ENCODE measurements at regions not wholly inside any gene's neighbourhood (a gene's known extent, or its start where the extent isn't known, plus 50 kb on each side); places are given as distances from the start of the nearest gene placed in this dataset.

- Histone ChIP-seq H3K27me3 (ENCODE audit: control insufficient read depth, insufficient read depth, low read length) (no peaks in the 10 kb centered on the region), H3K36me3 (ENCODE audit: control insufficient read depth, insufficient read depth, low read length) (no peaks in the 10 kb centered on the region), H3K4me3 (ENCODE audit: low read depth, low read length) (no peak overlapping the region), H3K4me1 (ENCODE audit: control insufficient read depth, insufficient read depth, low read length) (no peaks in the 10 kb centered on the region), H3K27ac (ENCODE audit: low read depth, low read length) (no peak overlapping the region), H3K9me3 (ENCODE audit: control insufficient read depth, insufficient read depth, low read length) (no peaks in the 10 kb centered on the region)
- no peak for DNase-seq (ENCODE audit: low read depth in 4 of 6, low spot score in 6 of 6)
- WGBS (ENCODE audit: insufficient coverage): no CpG with 5 or more reads among the region's 1 CpG
Measured at GRCh38 chr3:103601666-103602065, 1166.9 kb downstream of the ZPLD1 start.

- Histone ChIP-seq H3K27ac (ENCODE audit: low read depth, low read length) (no peak overlapping the region), H3K9me3 (ENCODE audit: control insufficient read depth, insufficient read depth, low read length) (no peaks in the 10 kb centered on the region), H3K27me3 (ENCODE audit: control insufficient read depth, insufficient read depth, low read length) (no peaks in the 10 kb centered on the region), H3K4me1 (ENCODE audit: control insufficient read depth, insufficient read depth, low read length) (no peaks in the 10 kb centered on the region), H3K4me3 (ENCODE audit: low read depth, low read length) (no peak overlapping the region), H3K36me3 (ENCODE audit: control insufficient read depth, insufficient read depth, low read length) (no peaks in the 10 kb centered on the region)
- no CpG with 5 or more reads among the region's 2 CpGs for WGBS (ENCODE audit: insufficient coverage)
- no peak for DNase-seq (ENCODE audit: low read depth in 4 of 6, low spot score in 6 of 6)
Measured at GRCh38 chr3:103609472-103609871, 1174.7 kb downstream of the ZPLD1 start.

- Histone ChIP-seq H3K36me3 (ENCODE audit: control insufficient read depth, insufficient read depth, low read length) (no peaks in the 10 kb centered on the region), H3K4me1 (ENCODE audit: control insufficient read depth, insufficient read depth, low read length) (no peaks in the 10 kb centered on the region), H3K9me3 (ENCODE audit: control insufficient read depth, insufficient read depth, low read length) (no peaks in the 10 kb centered on the region), H3K27ac (ENCODE audit: low read depth, low read length) (no peak overlapping the region), H3K27me3 (ENCODE audit: control insufficient read depth, insufficient read depth, low read length) (no peaks in the 10 kb centered on the region), H3K4me3 (ENCODE audit: low read depth, low read length) (no peak overlapping the region)
- DNase-seq (ENCODE audit: low read depth in 4 of 6, low spot score in 6 of 6): peak in 1 of 6 donors; percentile 38
- WGBS (ENCODE audit: insufficient coverage): no CpG with 5 or more reads among the region's 2 CpGs
Measured at GRCh38 chr3:103613397-103614156, 1178.8 kb downstream of the ZPLD1 start.

- Histone ChIP-seq H3K9me3 (ENCODE audit: control insufficient read depth, insufficient read depth, low read length) (peaks cover 2% of the 10 kb centered on the region), H3K36me3 (ENCODE audit: control insufficient read depth, insufficient read depth, low read length) (no peaks in the 10 kb centered on the region), H3K4me3 (ENCODE audit: low read depth, low read length) (no peak overlapping the region), H3K27ac (ENCODE audit: low read depth, low read length) (no peak overlapping the region), H3K4me1 (ENCODE audit: control insufficient read depth, insufficient read depth, low read length) (no peaks in the 10 kb centered on the region), H3K27me3 (ENCODE audit: control insufficient read depth, insufficient read depth, low read length) (no peaks in the 10 kb centered on the region)
- DNase-seq (ENCODE audit: low read depth in 4 of 6, low spot score in 6 of 6): no peak
Measured at GRCh38 chr3:103614719-103615118, 1179.9 kb downstream of the ZPLD1 start.

GRCh38 chr3:103617961-103618360 lies 1183.1 kb downstream of the ZPLD1 start:
- Histone ChIP-seq H3K9me3 (ENCODE audit: control insufficient read depth, insufficient read depth, low read length) (peaks cover 2% of the 10 kb centered on the region), H3K4me3 (ENCODE audit: low read depth, low read length) (no peak overlapping the region), H3K4me1 (ENCODE audit: control insufficient read depth, insufficient read depth, low read length) (no peaks in the 10 kb centered on the region), H3K36me3 (ENCODE audit: control insufficient read depth, insufficient read depth, low read length) (no peaks in the 10 kb centered on the region), H3K27ac (ENCODE audit: low read depth, low read length) (no peak overlapping the region), H3K27me3 (ENCODE audit: control insufficient read depth, insufficient read depth, low read length) (no peaks in the 10 kb centered on the region)
- DNase-seq (ENCODE audit: low read depth in 4 of 6, low spot score in 6 of 6): no peak
- no CpG with 5 or more reads among the region's 2 CpGs for WGBS (ENCODE audit: insufficient coverage)

- H3K4me3 ChIP-seq (ENCODE audit: low read depth, low read length): no peak overlapping the region
- H3K27ac ChIP-seq (ENCODE audit: low read depth, low read length): no peak overlapping the region
- no CpG with 5 or more reads among the region's 1 CpG for WGBS (ENCODE audit: insufficient coverage)
- H3K4me1 ChIP-seq (ENCODE audit: control insufficient read depth, insufficient read depth, low read length): no peaks in the 10 kb centered on the region
- no peaks in the 10 kb centered on the region for H3K27me3 ChIP-seq (ENCODE audit: control insufficient read depth, insufficient read depth, low read length)
- H3K36me3 ChIP-seq (ENCODE audit: control insufficient read depth, insufficient read depth, low read length): no peaks in the 10 kb centered on the region
- H3K9me3 ChIP-seq (ENCODE audit: control insufficient read depth, insufficient read depth, low read length): peaks cover 2% of the 10 kb centered on the region
- no peak for DNase-seq (ENCODE audit: low read depth in 4 of 6, low spot score in 6 of 6)
Measured at GRCh38 chr3:103624271-103624670, 1189.5 kb downstream of the ZPLD1 start.

- Histone ChIP-seq H3K27me3 (ENCODE audit: control insufficient read depth, insufficient read depth, low read length) (no peaks in the 10 kb centered on the region), H3K4me3 (ENCODE audit: low read depth, low read length) (no peak overlapping the region), H3K36me3 (ENCODE audit: control insufficient read depth, insufficient read depth, low read length) (no peaks in the 10 kb centered on the region), H3K4me1 (ENCODE audit: control insufficient read depth, insufficient read depth, low read length) (no peaks in the 10 kb centered on the region), H3K27ac (ENCODE audit: low read depth, low read length) (no peak overlapping the region), H3K9me3 (ENCODE audit: control insufficient read depth, insufficient read depth, low read length) (peaks cover 10% of the 10 kb centered on the region)
- DNase-seq (ENCODE audit: low read depth in 4 of 6, low spot score in 6 of 6): no peak
- WGBS (ENCODE audit: insufficient coverage): 100% methylated on average over 1 of the region's 1 CpG
Measured at GRCh38 chr3:103629391-103629790, 1194.6 kb downstream of the ZPLD1 start.

GRCh38 chr3:103644450-103644849 lies 1209.6 kb downstream of the ZPLD1 start:
- H3K36me3 ChIP-seq (ENCODE audit: control insufficient read depth, insufficient read depth, low read length): no peaks in the 10 kb centered on the region
- no peak overlapping the region for H3K4me3 ChIP-seq (ENCODE audit: low read depth, low read length)
- H3K27me3 ChIP-seq (ENCODE audit: control insufficient read depth, insufficient read depth, low read length): no peaks in the 10 kb centered on the region
- no peaks in the 10 kb centered on the region for H3K4me1 ChIP-seq (ENCODE audit: control insufficient read depth, insufficient read depth, low read length)
- DNase-seq (ENCODE audit: low read depth in 4 of 6, low spot score in 6 of 6): no peak
- no peak overlapping the region for H3K27ac ChIP-seq (ENCODE audit: low read depth, low read length)
- H3K9me3 ChIP-seq (ENCODE audit: control insufficient read depth, insufficient read depth, low read length): no peaks in the 10 kb centered on the region
- no CpG with 5 or more reads among the region's 2 CpGs for WGBS (ENCODE audit: insufficient coverage)

GRCh38 chr3:103653996-103654395 lies 1219.2 kb downstream of the ZPLD1 start:
- Histone ChIP-seq H3K9me3 (ENCODE audit: control insufficient read depth, insufficient read depth, low read length) (no peaks in the 10 kb centered on the region), H3K27me3 (ENCODE audit: control insufficient read depth, insufficient read depth, low read length) (no peaks in the 10 kb centered on the region), H3K4me1 (ENCODE audit: control insufficient read depth, insufficient read depth, low read length) (no peaks in the 10 kb centered on the region), H3K36me3 (ENCODE audit: control insufficient read depth, insufficient read depth, low read length) (no peaks in the 10 kb centered on the region), H3K4me3 (ENCODE audit: low read depth, low read length) (no peak overlapping the region), H3K27ac (ENCODE audit: low read depth, low read length) (no peak overlapping the region)
- no CpG with 5 or more reads among the region's 1 CpG for WGBS (ENCODE audit: insufficient coverage)
- DNase-seq (ENCODE audit: low read depth in 4 of 6, low spot score in 6 of 6): no peak

- peak in 1 of 6 donors; percentile 9 for DNase-seq (ENCODE audit: low read depth in 4 of 6, low spot score in 6 of 6)
- H3K9me3 ChIP-seq (ENCODE audit: control insufficient read depth, insufficient read depth, low read length): no peaks in the 10 kb centered on the region
- H3K36me3 ChIP-seq (ENCODE audit: control insufficient read depth, insufficient read depth, low read length): no peaks in the 10 kb centered on the region
- H3K4me1 ChIP-seq (ENCODE audit: control insufficient read depth, insufficient read depth, low read length): no peaks in the 10 kb centered on the region
- no peaks in the 10 kb centered on the region for H3K27me3 ChIP-seq (ENCODE audit: control insufficient read depth, insufficient read depth, low read length)
- no peak overlapping the region for H3K4me3 ChIP-seq (ENCODE audit: low read depth, low read length)
- WGBS (ENCODE audit: insufficient coverage): 87% methylated on average over 2 of the region's 8 CpGs
- no peak overlapping the region for H3K27ac ChIP-seq (ENCODE audit: low read depth, low read length)
Measured at GRCh38 chr3:103657756-103658155, 1222.9 kb downstream of the ZPLD1 start.
